Epithelial cell of esophagus (primary cell): ENCODE measurements at regions not wholly inside any gene's neighbourhood (a gene's known extent, or its start where the extent isn't known, plus 50 kb on each side); places are given as distances from the start of the nearest gene placed in this dataset.

Experiments
- DNase-seq: peaks from one replicate; pipeline ENCODE4 v3.0.0; 2010; ENCODE audit warnings: low read depth
- H3K4me3 ChIP-seq: 2 replicates; pipeline ENCODE4 v1.5.1; 2011; ENCODE audit warnings: mild to moderate bottlenecking, low read length, control low read depth
- TF ChIP-seq, protein P1 (sequence below): IDR thresholded peaks from 2 replicates; pipeline ENCODE4 v1.5.1; 2011; ENCODE audit warnings: low read depth, mild to moderate bottlenecking, low read length, control low read depth, inconsistent platforms; ENCODE audit not compliant: insufficient read depth; ENCODE audit errors: missing control alignments

- TF ChIP-seq, protein P1, sequence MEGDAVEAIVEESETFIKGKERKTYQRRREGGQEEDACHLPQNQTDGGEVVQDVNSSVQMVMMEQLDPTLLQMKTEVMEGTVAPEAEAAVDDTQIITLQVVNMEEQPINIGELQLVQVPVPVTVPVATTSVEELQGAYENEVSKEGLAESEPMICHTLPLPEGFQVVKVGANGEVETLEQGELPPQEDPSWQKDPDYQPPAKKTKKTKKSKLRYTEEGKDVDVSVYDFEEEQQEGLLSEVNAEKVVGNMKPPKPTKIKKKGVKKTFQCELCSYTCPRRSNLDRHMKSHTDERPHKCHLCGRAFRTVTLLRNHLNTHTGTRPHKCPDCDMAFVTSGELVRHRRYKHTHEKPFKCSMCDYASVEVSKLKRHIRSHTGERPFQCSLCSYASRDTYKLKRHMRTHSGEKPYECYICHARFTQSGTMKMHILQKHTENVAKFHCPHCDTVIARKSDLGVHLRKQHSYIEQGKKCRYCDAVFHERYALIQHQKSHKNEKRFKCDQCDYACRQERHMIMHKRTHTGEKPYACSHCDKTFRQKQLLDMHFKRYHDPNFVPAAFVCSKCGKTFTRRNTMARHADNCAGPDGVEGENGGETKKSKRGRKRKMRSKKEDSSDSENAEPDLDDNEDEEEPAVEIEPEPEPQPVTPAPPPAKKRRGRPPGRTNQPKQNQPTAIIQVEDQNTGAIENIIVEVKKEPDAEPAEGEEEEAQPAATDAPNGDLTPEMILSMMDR = no peak
These were observed 325.6 kb upstream of the MTNR1B start for GRCh38 chr11:92643827-92644226.

GRCh38 chr11:92644595-92645445 lies 324.6 kb upstream of the MTNR1B start:
- no peak for DNase-seq
- H3K4me3 ChIP-seq = no peak overlapping the region
- TF ChIP-seq, protein P1 = no peak

More at GRCh38 chr11:92643827-92644226, 325.6 kb upstream of the MTNR1B start:
- no peak for DNase-seq
- H3K4me3 ChIP-seq = no peak overlapping the region

GRCh38 chr11:92651159-92651558 lies 318.3 kb upstream of the MTNR1B start:
- DNase-seq = no peak
- H3K4me3 ChIP-seq = no peak overlapping the region
- TF ChIP-seq, protein P1 = no peak

DNA sequence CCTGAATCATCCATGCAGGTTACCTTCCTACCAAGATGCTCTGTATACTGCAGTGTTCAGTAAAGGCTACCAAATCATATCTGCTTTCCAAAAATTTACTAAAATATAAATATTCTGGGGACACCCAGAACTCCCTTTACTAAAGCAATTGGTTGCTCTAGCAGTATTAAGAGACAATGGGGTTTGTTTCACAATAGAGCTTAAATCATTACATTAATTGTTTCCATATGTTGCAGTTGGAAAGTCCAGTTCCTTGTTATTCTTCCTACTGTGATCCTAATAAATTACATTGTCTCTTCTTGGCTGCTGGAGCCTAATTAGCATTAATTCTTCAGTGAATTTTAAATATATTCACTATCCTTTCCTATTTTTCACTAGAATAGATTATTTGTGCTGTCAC lies 316.0 kb upstream of the MTNR1B start:
- DNase-seq = no peak
- TF ChIP-seq, protein P1 = no peak
- no peak overlapping the region for H3K4me3 ChIP-seq

DNA sequence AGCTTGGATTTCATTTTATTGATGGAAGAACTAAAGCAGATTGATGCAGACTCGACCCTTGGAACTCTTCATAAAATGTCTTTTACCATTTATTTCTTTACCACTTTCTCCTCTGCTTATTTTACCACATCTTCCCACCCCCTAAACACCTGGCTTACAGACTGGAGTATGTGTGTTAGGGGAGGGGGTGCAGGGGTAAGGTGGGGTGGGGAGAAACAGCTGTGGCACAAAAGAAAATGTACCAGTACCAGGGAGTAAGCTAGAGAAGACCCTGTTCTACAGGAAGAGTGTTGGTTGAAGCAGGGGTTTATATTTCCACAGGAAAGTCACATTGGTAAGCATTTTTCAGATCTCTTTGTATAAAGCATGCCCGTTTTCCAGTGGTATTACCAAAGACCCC lies 312.7 kb upstream of the MTNR1B start:
- TF ChIP-seq, protein P1 = no peak
- no peak overlapping the region for H3K4me3 ChIP-seq
- DNase-seq = no peak

- no peak for DNase-seq
- TF ChIP-seq, protein P1 = no peak
- no peak overlapping the region for H3K4me3 ChIP-seq
These were observed 312.2 kb upstream of the MTNR1B start for GRCh38 chr11:92657226-92657625.

- TF ChIP-seq, protein P1 = no peak
- DNase-seq = no peak
- H3K4me3 ChIP-seq = no peak overlapping the region
These were observed 310.7 kb upstream of the MTNR1B start for GRCh38 chr11:92658733-92659132.
